Fibroblast of lung (primary cell): ENCODE measurements at regions not wholly inside any gene's neighbourhood (a gene's known extent, or its start where the extent isn't known, plus 50 kb on each side); places are given as distances from the start of the nearest gene placed in this dataset.
"Not testable (repeated sequence)": the region's sequence is repeated elsewhere in the genome, so short reads cannot be mapped to it uniquely, and the experiment has no call there.

Experiments used
- DNase-seq, 2 donors: peaks; one replicate each; pipeline versions ENCODE4 v3.0.0 to v3.0.0-alpha.2; 2010; ENCODE audit warnings: low read depth in 2 of 2
- H2AFZ ChIP-seq: 2 replicates; pipeline ENCODE4 v1.5.1; 2012; ENCODE audit warnings: low read length, control low read depth, inconsistent platforms
- H3K27ac ChIP-seq: 2 replicates; pipeline ENCODE4 v1.5.1; 2011; ENCODE audit warnings: low read length, control low read depth; ENCODE audit not compliant: insufficient read depth
- H3K27me3 ChIP-seq: 2 replicates; pipeline ENCODE4 v1.5.1; 2011; ENCODE audit warnings: mild to moderate bottlenecking, low read length; ENCODE audit not compliant: control insufficient read depth, insufficient read depth
- H3K36me3 ChIP-seq: 2 replicates; pipeline ENCODE4 v1.5.1; 2011; ENCODE audit warnings: low read length; ENCODE audit not compliant: control insufficient read depth, insufficient read depth
- H3K4me1 ChIP-seq: 2 replicates; pipeline ENCODE4 v1.5.1; 2011; ENCODE audit warnings: low read length; ENCODE audit not compliant: control insufficient read depth, insufficient read depth; ENCODE audit errors: extremely low read depth
- H3K4me2 ChIP-seq: 2 replicates; pipeline ENCODE4 v1.5.1; 2011; ENCODE audit warnings: low read length, control low read depth; ENCODE audit not compliant: insufficient read depth; ENCODE audit errors: extremely low read depth
- H3K4me3 ChIP-seq, 4 experiments: fragments of 200-600 bp in 1 of 4; sonication (generic) in 1 of 4; replicated peaks in 1 of 4; 2 replicates each; pipeline ENCODE4 v1.5.1; 2011 to 2016; ENCODE audit warnings: low read length in 4 of 4, low read depth in 3 of 4, mild to moderate bottlenecking in 3 of 4, control low read depth in 2 of 4, inconsistent platforms in 1 of 4, mixed read lengths in 1 of 4; ENCODE audit not compliant: insufficient read depth in 1 of 4; ENCODE audit errors: control extremely low read depth in 1 of 4
- H3K79me2 ChIP-seq: 2 replicates; pipeline ENCODE4 v1.5.1; 2012; ENCODE audit warnings: mild to moderate bottlenecking, low read length, inconsistent platforms; ENCODE audit not compliant: control insufficient read depth, insufficient read depth
- H3K9ac ChIP-seq: 2 replicates; pipeline ENCODE4 v1.5.1; 2011; ENCODE audit warnings: mild to moderate bottlenecking, low read length, control low read depth; ENCODE audit not compliant: insufficient read depth
- H3K9me3 ChIP-seq: 2 replicates; pipeline ENCODE4 v1.5.1; 2012; ENCODE audit warnings: low read depth, low read length; ENCODE audit not compliant: control insufficient read depth, insufficient read depth
- H4K20me1 ChIP-seq: 2 replicates; pipeline ENCODE4 v1.5.1; 2011; ENCODE audit warnings: low read length; ENCODE audit not compliant: control insufficient read depth, insufficient read depth; ENCODE audit errors: extremely low read depth
- EZH2 ChIP-seq: IDR thresholded peaks from 2 replicates; pipeline ENCODE4 v1.5.1; 2012; ENCODE audit warnings: low read length, control low read depth, mild to moderate bottlenecking; ENCODE audit errors: missing control alignments
- TF ChIP-seq, protein P1 (sequence below), 2 donors: IDR thresholded peaks in 1 of 2; conservative IDR thresholded peaks in 1 of 2; 1 replicate in 1 of 2; 2 replicates in 1 of 2; pipeline ENCODE4 v1.5.1; 2011 to 2012; ENCODE audit warnings: low read length in 2 of 2, control low read depth in 1 of 2, inconsistent platforms in 1 of 2, low read depth in 1 of 2, mild to moderate bottlenecking in 1 of 2

DNA sequence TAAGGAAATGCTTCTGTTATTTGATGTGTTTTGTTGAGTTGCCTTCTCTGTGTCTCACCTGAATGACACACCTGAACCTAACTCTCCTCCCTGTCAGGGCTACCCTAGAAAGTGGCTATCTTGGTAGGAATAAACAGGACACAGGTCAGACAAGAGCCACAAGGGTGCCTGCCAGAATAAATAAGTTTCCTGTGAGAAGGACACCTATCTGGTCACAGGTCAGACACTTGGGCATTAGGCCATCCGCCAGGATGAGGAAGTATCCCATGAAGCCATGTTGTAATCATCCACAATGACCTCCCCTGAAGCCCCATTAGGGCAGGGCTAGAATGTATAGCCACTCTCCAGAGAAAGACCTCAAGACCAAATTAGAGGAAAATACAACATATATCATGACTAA is 318.8 kb downstream of the ZNF674 start:
- no peaks in the 10 kb centered on the region for H3K79me2 ChIP-seq
- no peaks in the 10 kb centered on the region for H3K27me3 ChIP-seq
- no peak overlapping the region for H3K9ac ChIP-seq
- TF ChIP-seq, protein P1, sequence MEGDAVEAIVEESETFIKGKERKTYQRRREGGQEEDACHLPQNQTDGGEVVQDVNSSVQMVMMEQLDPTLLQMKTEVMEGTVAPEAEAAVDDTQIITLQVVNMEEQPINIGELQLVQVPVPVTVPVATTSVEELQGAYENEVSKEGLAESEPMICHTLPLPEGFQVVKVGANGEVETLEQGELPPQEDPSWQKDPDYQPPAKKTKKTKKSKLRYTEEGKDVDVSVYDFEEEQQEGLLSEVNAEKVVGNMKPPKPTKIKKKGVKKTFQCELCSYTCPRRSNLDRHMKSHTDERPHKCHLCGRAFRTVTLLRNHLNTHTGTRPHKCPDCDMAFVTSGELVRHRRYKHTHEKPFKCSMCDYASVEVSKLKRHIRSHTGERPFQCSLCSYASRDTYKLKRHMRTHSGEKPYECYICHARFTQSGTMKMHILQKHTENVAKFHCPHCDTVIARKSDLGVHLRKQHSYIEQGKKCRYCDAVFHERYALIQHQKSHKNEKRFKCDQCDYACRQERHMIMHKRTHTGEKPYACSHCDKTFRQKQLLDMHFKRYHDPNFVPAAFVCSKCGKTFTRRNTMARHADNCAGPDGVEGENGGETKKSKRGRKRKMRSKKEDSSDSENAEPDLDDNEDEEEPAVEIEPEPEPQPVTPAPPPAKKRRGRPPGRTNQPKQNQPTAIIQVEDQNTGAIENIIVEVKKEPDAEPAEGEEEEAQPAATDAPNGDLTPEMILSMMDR (conservative IDR thresholded peaks at IDR 0.05 in 1 of 2, IDR thresholded peaks at IDR 0.05 in 1 of 2; ENCODE audit: low read depth in 1 of 2, low read length in 2 of 2): no peak
- no peak for TF ChIP-seq EZH2
- no peak for DNase-seq
- no peaks in the 10 kb centered on the region for H3K36me3 ChIP-seq
- H3K27ac ChIP-seq: no peak overlapping the region
- H2AFZ ChIP-seq: no peak overlapping the region
- H4K20me1 ChIP-seq: no peaks in the 10 kb centered on the region
- no peak overlapping the region for H3K4me2 ChIP-seq
- H3K4me3 ChIP-seq: no peak overlapping the region
- no peaks in the 10 kb centered on the region for H3K4me1 ChIP-seq
- H3K9me3 ChIP-seq: no peaks in the 10 kb centered on the region

DNA sequence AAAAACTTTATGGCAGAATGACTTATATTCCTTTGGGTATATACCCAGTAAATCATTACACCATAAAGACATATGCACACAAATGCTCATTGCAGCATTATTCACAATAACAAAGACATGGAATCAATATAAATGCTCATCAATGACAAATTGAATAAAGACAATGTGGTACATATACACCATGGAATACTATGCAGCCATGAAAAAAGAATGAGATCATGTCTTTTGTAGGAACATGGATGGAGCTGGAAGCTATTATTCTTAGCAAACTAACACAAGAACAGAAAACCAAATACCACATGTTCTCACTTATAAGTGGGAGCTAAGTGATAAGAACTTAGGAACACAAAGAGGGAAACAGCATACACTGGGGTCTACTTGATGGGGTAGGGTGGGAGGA is 321.7 kb downstream of the ZNF674 start:
- not testable (repeated sequence) for H4K20me1 ChIP-seq, H2AFZ ChIP-seq, H3K27ac ChIP-seq

DNA sequence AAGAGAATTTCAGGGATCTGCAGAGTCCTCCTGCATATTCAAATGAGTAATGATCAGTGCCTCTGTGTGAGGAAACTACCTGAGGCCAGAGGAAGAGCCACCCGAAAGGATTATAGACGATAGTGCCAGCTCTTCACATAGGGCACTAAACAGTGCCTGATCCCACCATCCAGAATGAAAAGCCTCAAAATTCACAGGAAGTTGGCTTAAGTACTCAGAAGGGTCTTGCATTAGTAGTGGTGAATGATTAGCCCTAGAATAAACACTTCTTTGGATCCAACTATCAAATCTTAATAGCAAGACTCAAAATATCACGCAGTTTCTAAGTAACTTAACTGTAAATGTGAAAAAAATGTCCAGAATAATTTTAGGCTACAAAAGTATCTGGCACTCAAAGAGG is 324.4 kb downstream of the ZNF674 start:
- Histone ChIP-seq H3K4me2 (no peak overlapping the region), H3K79me2 (no peaks in the 10 kb centered on the region), H3K27ac (no peak overlapping the region), H4K20me1 (no peaks in the 10 kb centered on the region), H3K4me3 (no peak overlapping the region), H2AFZ (no peak overlapping the region), H3K36me3 (no peaks in the 10 kb centered on the region), H3K27me3 (no peaks in the 10 kb centered on the region), H3K4me1 (no peaks in the 10 kb centered on the region), H3K9me3 (no peaks in the 10 kb centered on the region), H3K9ac (no peak overlapping the region)
- TF ChIP-seq, protein P1 (conservative IDR thresholded peaks at IDR 0.05 in 1 of 2, IDR thresholded peaks at IDR 0.05 in 1 of 2; ENCODE audit: low read depth in 1 of 2, low read length in 2 of 2): no peak
- TF ChIP-seq EZH2: no peak
- no peak for DNase-seq

More for the DNA sequence above, 321.7 kb downstream of the ZNF674 start:
- DNase-seq, H3K36me3 ChIP-seq, H3K9ac ChIP-seq, H3K4me1 ChIP-seq, H3K9me3 ChIP-seq, H3K79me2 ChIP-seq, H3K27me3 ChIP-seq, H3K4me3 ChIP-seq, H3K4me2 ChIP-seq: not testable (repeated sequence)

DNA sequence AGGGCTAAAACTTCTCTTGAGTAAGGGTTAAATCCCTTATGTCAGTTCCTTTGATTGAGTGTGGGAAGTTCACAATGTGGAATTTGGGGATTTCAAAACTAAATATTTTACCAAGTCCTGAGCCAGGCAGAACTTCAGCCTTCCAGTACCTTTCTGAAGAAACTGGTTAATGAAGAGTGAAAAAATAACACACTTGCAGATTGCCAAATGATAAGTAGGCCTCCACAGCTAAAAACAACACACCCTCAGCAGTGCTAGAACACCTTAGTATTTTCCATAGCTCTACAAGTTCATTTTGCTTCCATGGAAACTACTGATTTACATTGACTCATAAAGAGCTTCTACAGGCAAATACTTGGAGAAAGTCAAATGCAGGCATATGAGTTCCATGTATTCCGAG is 326.8 kb downstream of the ZNF674 start:
- TF ChIP-seq, protein P1 (conservative IDR thresholded peaks at IDR 0.05 in 1 of 2, IDR thresholded peaks at IDR 0.05 in 1 of 2; ENCODE audit: low read depth in 1 of 2, low read length in 2 of 2): no peak
- TF ChIP-seq EZH2: no peak
- no peaks in the 10 kb centered on the region for H3K36me3 ChIP-seq
- H2AFZ ChIP-seq: no peak overlapping the region
- no peak overlapping the region for H3K4me2 ChIP-seq
- no peaks in the 10 kb centered on the region for H4K20me1 ChIP-seq
- no peaks in the 10 kb centered on the region for H3K79me2 ChIP-seq
- H3K9ac ChIP-seq: no peak overlapping the region
- no peak overlapping the region for H3K27ac ChIP-seq
- H3K9me3 ChIP-seq: no peaks in the 10 kb centered on the region
- no peaks in the 10 kb centered on the region for H3K4me1 ChIP-seq
- no peak overlapping the region for H3K4me3 ChIP-seq
- DNase-seq: peak in 1 of 2 donors; percentile 27
- peaks cover 2% of the 10 kb centered on the region for H3K27me3 ChIP-seq
